Gastrocnemius medialis (tissue), 4 donors: ENCODE measurements at regions not wholly inside any gene's neighbourhood (a gene's known extent, or its start where the extent isn't known, plus 50 kb on each side); places are given as distances from the start of the nearest gene placed in this dataset.

Source experiments
- POLR2A ChIP-seq, 2 donors: fragments of 450-650 bp; IDR thresholded peaks; one replicate each; pipeline ENCODE4 v1.6.1; 2017; ENCODE audit warnings: antibody characterized with exemption in 2 of 2, mild to moderate bottlenecking in 2 of 2, moderate library complexity in 2 of 2
- TF ChIP-seq, protein P1 (sequence below), 5 experiments: fragments of 450-650 bp in 3 of 5; fragments of 200-600 bp in 2 of 5; sonication (generic) in 2 of 5; IDR thresholded peaks in 4 of 5; conservative IDR thresholded peaks in 1 of 5; 1 replicate in 4 of 5; 2 replicates in 1 of 5; pipeline ENCODE4 v1.5.1; 2016 to 2019; ENCODE audit warnings: antibody characterized with exemption in 5 of 5, mild to moderate bottlenecking in 3 of 5, moderate library complexity in 3 of 5

DNA sequence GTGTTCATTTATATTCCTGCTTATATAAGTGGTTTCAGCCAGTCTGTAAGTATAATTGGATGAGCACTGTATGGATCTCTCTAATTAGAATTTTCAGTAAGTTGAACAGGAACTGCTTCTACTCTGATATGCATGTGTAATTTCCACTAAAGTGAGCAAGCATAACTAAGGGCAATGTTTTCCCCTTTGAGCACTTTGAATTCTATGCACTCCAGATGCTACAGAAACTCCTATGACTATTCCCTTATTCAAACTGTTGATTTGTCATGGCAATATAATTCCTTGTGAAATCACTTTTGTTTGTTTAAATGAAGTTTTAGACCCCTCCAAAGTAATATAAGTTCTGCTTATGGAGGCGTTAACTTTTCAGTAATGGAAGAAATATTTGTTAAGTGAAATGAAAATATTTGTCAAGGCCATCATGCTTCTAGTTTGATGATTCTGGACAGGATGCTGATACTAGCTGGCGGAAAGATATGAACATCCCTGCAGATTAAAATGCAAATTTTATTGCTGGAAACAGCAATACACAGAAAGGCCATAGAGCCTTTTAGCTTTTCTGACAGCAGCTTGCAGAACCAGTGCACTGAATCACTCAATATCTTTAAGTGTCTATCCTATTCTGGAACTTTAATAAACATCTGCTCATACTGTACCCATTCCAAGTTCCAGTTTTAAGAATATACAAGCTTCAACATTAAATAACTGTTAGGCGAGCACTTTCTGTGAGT lies 1460.8 kb downstream of the RAPGEF2 start:
- TF ChIP-seq, protein P1, sequence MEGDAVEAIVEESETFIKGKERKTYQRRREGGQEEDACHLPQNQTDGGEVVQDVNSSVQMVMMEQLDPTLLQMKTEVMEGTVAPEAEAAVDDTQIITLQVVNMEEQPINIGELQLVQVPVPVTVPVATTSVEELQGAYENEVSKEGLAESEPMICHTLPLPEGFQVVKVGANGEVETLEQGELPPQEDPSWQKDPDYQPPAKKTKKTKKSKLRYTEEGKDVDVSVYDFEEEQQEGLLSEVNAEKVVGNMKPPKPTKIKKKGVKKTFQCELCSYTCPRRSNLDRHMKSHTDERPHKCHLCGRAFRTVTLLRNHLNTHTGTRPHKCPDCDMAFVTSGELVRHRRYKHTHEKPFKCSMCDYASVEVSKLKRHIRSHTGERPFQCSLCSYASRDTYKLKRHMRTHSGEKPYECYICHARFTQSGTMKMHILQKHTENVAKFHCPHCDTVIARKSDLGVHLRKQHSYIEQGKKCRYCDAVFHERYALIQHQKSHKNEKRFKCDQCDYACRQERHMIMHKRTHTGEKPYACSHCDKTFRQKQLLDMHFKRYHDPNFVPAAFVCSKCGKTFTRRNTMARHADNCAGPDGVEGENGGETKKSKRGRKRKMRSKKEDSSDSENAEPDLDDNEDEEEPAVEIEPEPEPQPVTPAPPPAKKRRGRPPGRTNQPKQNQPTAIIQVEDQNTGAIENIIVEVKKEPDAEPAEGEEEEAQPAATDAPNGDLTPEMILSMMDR (IDR thresholded peaks at IDR 0.05 in 4 of 5, conservative IDR thresholded peaks at IDR 0.05 in 1 of 5), result no peak
- TF ChIP-seq POLR2A (IDR thresholded peaks at IDR 0.05), result no peak
